ENCODE measurements at regions not wholly inside any gene's neighbourhood (a gene's known extent, or its start where the extent isn't known, plus 50 kb on each side); places are given as distances from the start of the nearest gene placed in this dataset.

DNA sequence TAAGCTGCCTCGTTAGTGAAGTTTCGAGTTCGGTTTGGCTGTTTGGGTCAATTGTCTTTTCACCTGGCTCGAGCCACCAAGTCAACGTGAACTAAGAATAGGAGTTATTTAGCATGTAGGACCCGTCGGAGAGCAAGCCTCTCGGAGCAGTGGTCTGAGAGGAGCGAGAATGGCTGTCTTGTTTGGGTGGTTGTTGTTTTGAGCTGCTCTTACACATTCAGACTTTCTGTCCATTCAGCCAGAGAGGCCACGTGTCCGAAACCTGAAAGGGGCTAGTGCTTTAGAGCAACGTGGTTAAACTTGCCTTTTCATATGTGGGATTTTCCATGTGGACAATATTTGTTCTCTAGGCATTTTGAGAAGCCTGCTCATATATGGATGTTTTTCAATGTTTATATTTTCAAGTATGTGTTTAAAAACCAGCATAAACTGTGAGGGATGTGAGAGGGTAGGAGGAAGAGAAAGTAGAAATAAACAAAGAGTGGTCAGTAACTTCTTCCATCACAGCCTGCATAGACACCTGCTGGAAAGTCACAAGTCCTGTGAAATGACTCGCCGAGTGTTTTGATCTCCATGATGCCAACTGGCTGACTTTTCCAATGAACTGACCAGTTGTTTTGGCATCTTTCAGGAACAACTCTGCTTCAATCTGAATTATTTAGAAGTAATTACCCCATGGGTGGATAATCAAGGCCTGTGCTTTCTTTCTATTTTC is 221.0 kb downstream of the ASCL1 start:
- Histone ChIP-seq H3K4me2 (ENCODE audit: insufficient read depth, low read length) (no peak overlapping the region), H3K9me3 (replicated peaks; ENCODE audit: control insufficient read depth, insufficient read depth, low read depth, low read length) (no peaks in the 10 kb centered on the region), H3K27me3 (ENCODE audit: control insufficient read depth in 2 of 2, insufficient read depth in 2 of 2, low read length in 2 of 2) (no peaks in the 10 kb centered on the region), H2AFZ (ENCODE audit: low read depth, low read length) (no peak overlapping the region), H3K9ac (ENCODE audit: insufficient read depth in 1 of 2, low read depth in 2 of 2, low read length in 2 of 2) (no peak overlapping the region), H3K4me1 (replicated peaks in 1 of 2; ENCODE audit: control insufficient read depth in 2 of 2, insufficient read depth in 2 of 2, low read length in 2 of 2) (no peaks in the 10 kb centered on the region), H3K9me1 (ENCODE audit: control insufficient read depth, insufficient read depth, low read length) (no peaks in the 10 kb centered on the region), H3K4me3 (no peak overlapping the region), H4K20me1 (replicated peaks; ENCODE audit: control insufficient read depth, insufficient read depth, low read length) (no peaks in the 10 kb centered on the region), H3K79me2 (ENCODE audit: control insufficient read depth, insufficient read depth, low read length) (no peaks in the 10 kb centered on the region), H3K27ac (ENCODE audit: extremely low read depth, low read depth, low read length) (no peak overlapping the region), H3K36me3 (ENCODE audit: control insufficient read depth, insufficient read depth, low read length) (no peaks in the 10 kb centered on the region)
- 1% methylated on average over 14 of the region's 14 CpGs for WGBS (ENCODE audit: insufficient coverage, low coverage, missing lambda C conversion rate)
- TF ChIP-seq CTCFL (IDR thresholded peaks at IDR 0.05; ENCODE audit: borderline replicate concordance, insufficient read depth, low read depth, low read length, poor library complexity, severe bottlenecking) (no peak), ZNF316 (IDR thresholded peaks at IDR 0.05) (no peak), ZKSCAN1 (IDR thresholded peaks at IDR 0.05; ENCODE audit: low read depth, low read length) (no peak), CREB1 (IDR thresholded peaks at IDR 0.05) (no peak), CREB1 (CRISPR knock-in tag; IDR thresholded peaks at IDR 0.05) (no peak), RERE (CRISPR knock-in tag; IDR thresholded peaks at IDR 0.05; ENCODE audit: borderline replicate concordance) (no peak), FUS (optimal IDR thresholded peaks at IDR 0.05; ENCODE audit: low read depth, low read length) (no peak), SMARCC2 (IDR thresholded peaks at IDR 0.05; ENCODE audit: low read depth) (no peak), HMG20A (CRISPR knock-in tag; conservative IDR thresholded peaks at IDR 0.05) (no peak), KLF6 (CRISPR knock-in tag; IDR thresholded peaks at IDR 0.05; ENCODE audit: borderline replicate concordance) (no peak), TBP (optimal IDR thresholded peaks at IDR 0.05; ENCODE audit: low read depth, low read length) (no peak)
- TF ChIP-seq, protein P1, sequence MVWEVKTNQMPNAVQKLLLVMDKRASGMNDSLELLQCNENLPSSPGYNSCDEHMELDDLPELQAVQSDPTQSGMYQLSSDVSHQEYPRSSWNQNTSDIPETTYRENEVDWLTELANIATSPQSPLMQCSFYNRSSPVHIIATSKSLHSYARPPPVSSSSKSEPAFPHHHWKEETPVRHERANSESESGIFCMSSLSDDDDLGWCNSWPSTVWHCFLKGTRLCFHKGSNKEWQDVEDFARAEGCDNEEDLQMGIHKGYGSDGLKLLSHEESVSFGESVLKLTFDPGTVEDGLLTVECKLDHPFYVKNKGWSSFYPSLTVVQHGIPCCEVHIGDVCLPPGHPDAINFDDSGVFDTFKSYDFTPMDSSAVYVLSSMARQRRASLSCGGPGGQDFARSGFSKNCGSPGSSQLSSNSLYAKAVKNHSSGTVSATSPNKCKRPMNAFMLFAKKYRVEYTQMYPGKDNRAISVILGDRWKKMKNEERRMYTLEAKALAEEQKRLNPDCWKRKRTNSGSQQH (CRISPR knock-in tag; IDR thresholded peaks at IDR 0.05), result no peak
- DNase-seq (ENCODE audit: extremely low read depth in 1 of 4, low spot score in 3 of 4) (no peak), ATAC-seq (no peak), FAIRE-seq (no peak)
- BruUV-seq (replicated peaks), result no TSS peak
- POLR2A ChIA-PET, result no interaction called here
- in situ Hi-C loops (cut with MboI) (no loop called here), intact Hi-C loops (cut with micrococcal nuclease) (no loop called here)
- CTCF ChIA-PET (ENCODE audit: low intra/inter-chr PET ratio), result no interaction called here
